ENCODE measurements at regions not wholly inside any gene's neighbourhood (a gene's known extent, or its start where the extent isn't known, plus 50 kb on each side); places are given as distances from the start of the nearest gene placed in this dataset.
"Not testable (repeated sequence)": the region's sequence is repeated elsewhere in the genome, so short reads cannot be mapped to it uniquely, and the experiment has no call there.

- CTCF ChIA-PET; H3K79me2 ChIP-seq (ENCODE audit: control insufficient read depth, insufficient read depth, low read length); H3K27ac ChIP-seq (ENCODE audit: insufficient read depth, low read depth, low read length); H3K4me3 ChIP-seq (replicated peaks in 1 of 3; ENCODE audit: insufficient read depth in 1 of 3, low read depth in 1 of 3, low read length in 3 of 3); intact Hi-C loops (cut with micrococcal nuclease); H3K4me2 ChIP-seq (ENCODE audit: insufficient read depth, low read length); H3K9me3 ChIP-seq (replicated peaks; ENCODE audit: control insufficient read depth, insufficient read depth, low read length); H3K9me1 ChIP-seq (replicated peaks; ENCODE audit: control insufficient read depth, extremely low read depth, insufficient read depth, low read length); H3K36me3 ChIP-seq (ENCODE audit: control insufficient read depth in 2 of 2, extremely low read depth in 1 of 2, insufficient read depth in 2 of 2, low read length in 2 of 2); H3K4me1 ChIP-seq (ENCODE audit: control insufficient read depth, extremely low read depth, insufficient read depth, low read length); H4K20me1 ChIP-seq (replicated peaks; ENCODE audit: control insufficient read depth, extremely low read depth, insufficient read depth, low read length); BruUV-seq (replicated peaks); H2AFZ ChIP-seq (ENCODE audit: low read depth, low read length); H3K9ac ChIP-seq (replicated peaks; ENCODE audit: extremely low read depth, insufficient read depth, low read length); POLR2A ChIA-PET; DNase-seq (ENCODE audit: low read depth, low spot score); FAIRE-seq; H3K27me3 ChIP-seq (ENCODE audit: control insufficient read depth in 2 of 2, insufficient read depth in 2 of 2, low read length in 2 of 2); dilution Hi-C loops (cut with MboI; ENCODE audit: extremely low pct_ligation_motif_present, low sequenced_read_pairs): not testable (repeated sequence)
These were observed 422.2 kb upstream of the ZNF722 start for GRCh38 chr7:63576421-63576820.

- FAIRE-seq; CTCF ChIA-PET; dilution Hi-C loops (cut with MboI; ENCODE audit: extremely low pct_ligation_motif_present, low sequenced_read_pairs): not testable (repeated sequence)
These were observed 421.6 kb upstream of the ZNF722 start for GRCh38 chr7:63577066-63577465.

GRCh38 chr7:63580045-63580444 is 418.6 kb upstream of the ZNF722 start:
- FAIRE-seq; POLR2A ChIA-PET; DNase-seq (ENCODE audit: low read depth, low spot score); dilution Hi-C loops (cut with MboI; ENCODE audit: extremely low pct_ligation_motif_present, low sequenced_read_pairs); H3K9me1 ChIP-seq (replicated peaks; ENCODE audit: control insufficient read depth, extremely low read depth, insufficient read depth, low read length); H3K9ac ChIP-seq (replicated peaks; ENCODE audit: extremely low read depth, insufficient read depth, low read length); H3K27ac ChIP-seq (ENCODE audit: insufficient read depth, low read depth, low read length); H3K4me1 ChIP-seq (ENCODE audit: control insufficient read depth, extremely low read depth, insufficient read depth, low read length); H3K36me3 ChIP-seq (ENCODE audit: control insufficient read depth in 2 of 2, extremely low read depth in 1 of 2, insufficient read depth in 2 of 2, low read length in 2 of 2); H3K9me3 ChIP-seq (replicated peaks; ENCODE audit: control insufficient read depth, insufficient read depth, low read length); CTCF ChIA-PET; H3K79me2 ChIP-seq (ENCODE audit: control insufficient read depth, insufficient read depth, low read length); BruUV-seq (replicated peaks); H3K27me3 ChIP-seq (ENCODE audit: control insufficient read depth in 2 of 2, insufficient read depth in 2 of 2, low read length in 2 of 2); H2AFZ ChIP-seq (ENCODE audit: low read depth, low read length); H3K4me2 ChIP-seq (ENCODE audit: insufficient read depth, low read length); H3K4me3 ChIP-seq (replicated peaks in 1 of 3; ENCODE audit: insufficient read depth in 1 of 3, low read depth in 1 of 3, low read length in 3 of 3); intact Hi-C loops (cut with micrococcal nuclease); H4K20me1 ChIP-seq (replicated peaks; ENCODE audit: control insufficient read depth, extremely low read depth, insufficient read depth, low read length): not testable (repeated sequence)

More at GRCh38 chr7:63577066-63577465, 421.6 kb upstream of the ZNF722 start:
- H3K4me2 ChIP-seq (ENCODE audit: insufficient read depth, low read length); H3K27me3 ChIP-seq (ENCODE audit: control insufficient read depth in 2 of 2, insufficient read depth in 2 of 2, low read length in 2 of 2); H3K4me3 ChIP-seq (replicated peaks in 1 of 3; ENCODE audit: insufficient read depth in 1 of 3, low read depth in 1 of 3, low read length in 3 of 3); POLR2A ChIA-PET; H4K20me1 ChIP-seq (replicated peaks; ENCODE audit: control insufficient read depth, extremely low read depth, insufficient read depth, low read length); H2AFZ ChIP-seq (ENCODE audit: low read depth, low read length); DNase-seq (ENCODE audit: low read depth, low spot score); H3K9me3 ChIP-seq (replicated peaks; ENCODE audit: control insufficient read depth, insufficient read depth, low read length); intact Hi-C loops (cut with micrococcal nuclease); H3K79me2 ChIP-seq (ENCODE audit: control insufficient read depth, insufficient read depth, low read length); H3K9me1 ChIP-seq (replicated peaks; ENCODE audit: control insufficient read depth, extremely low read depth, insufficient read depth, low read length); BruUV-seq (replicated peaks); H3K9ac ChIP-seq (replicated peaks; ENCODE audit: extremely low read depth, insufficient read depth, low read length); H3K36me3 ChIP-seq (ENCODE audit: control insufficient read depth in 2 of 2, extremely low read depth in 1 of 2, insufficient read depth in 2 of 2, low read length in 2 of 2); H3K27ac ChIP-seq (ENCODE audit: insufficient read depth, low read depth, low read length); H3K4me1 ChIP-seq (ENCODE audit: control insufficient read depth, extremely low read depth, insufficient read depth, low read length): not testable (repeated sequence)

GRCh38 chr7:63580536-63581300 is 417.9 kb upstream of the ZNF722 start:
- DNase-seq (ENCODE audit: low read depth, low spot score); H3K27me3 ChIP-seq (ENCODE audit: control insufficient read depth in 2 of 2, insufficient read depth in 2 of 2, low read length in 2 of 2); H3K36me3 ChIP-seq (ENCODE audit: control insufficient read depth in 2 of 2, extremely low read depth in 1 of 2, insufficient read depth in 2 of 2, low read length in 2 of 2); H3K4me1 ChIP-seq (ENCODE audit: control insufficient read depth, extremely low read depth, insufficient read depth, low read length); dilution Hi-C loops (cut with MboI; ENCODE audit: extremely low pct_ligation_motif_present, low sequenced_read_pairs); H3K27ac ChIP-seq (ENCODE audit: insufficient read depth, low read depth, low read length); H3K79me2 ChIP-seq (ENCODE audit: control insufficient read depth, insufficient read depth, low read length); H3K4me3 ChIP-seq (replicated peaks in 1 of 3; ENCODE audit: insufficient read depth in 1 of 3, low read depth in 1 of 3, low read length in 3 of 3); POLR2A ChIA-PET; H3K9ac ChIP-seq (replicated peaks; ENCODE audit: extremely low read depth, insufficient read depth, low read length); FAIRE-seq; H2AFZ ChIP-seq (ENCODE audit: low read depth, low read length); BruUV-seq (replicated peaks); intact Hi-C loops (cut with micrococcal nuclease); H3K9me1 ChIP-seq (replicated peaks; ENCODE audit: control insufficient read depth, extremely low read depth, insufficient read depth, low read length); H3K4me2 ChIP-seq (ENCODE audit: insufficient read depth, low read length); H3K9me3 ChIP-seq (replicated peaks; ENCODE audit: control insufficient read depth, insufficient read depth, low read length); CTCF ChIA-PET; H4K20me1 ChIP-seq (replicated peaks; ENCODE audit: control insufficient read depth, extremely low read depth, insufficient read depth, low read length): not testable (repeated sequence)

Data from endothelial cell of umbilical vein (primary cell).